Natural killer cell (primary cell): ENCODE measurements at regions not wholly inside any gene's neighbourhood (a gene's known extent, or its start where the extent isn't known, plus 50 kb on each side); places are given as distances from the start of the nearest gene placed in this dataset.

Experiments used
- ATAC-seq, 3 donors: fragments of 150-1000 bp in 2 of 3; fragments of 200-7000 bp in 1 of 3; cut with Tn5 transposase; 1 replicate in 1 of 3; 2 replicates in 2 of 3; pipeline ENCODE4 v1.10.0; 2021; ENCODE audit warnings: mild to moderate bottlenecking in 2 of 3, moderate library complexity in 2 of 3
- DNase-seq, 2 donors: peaks; one replicate each; pipeline versions ENCODE4 v3.0.0 to v3.0.0-alpha.2; 2013 to 2021; ENCODE audit warnings: mixed read lengths in 1 of 2
- H3K27ac ChIP-seq: one replicate; pipeline ENCODE4 v1.5.1; 2013; ENCODE audit warnings: mild to moderate bottlenecking, low read length
- H3K27me3 ChIP-seq: one replicate; pipeline ENCODE4 v1.6.1; 2013; ENCODE audit warnings: low read length; ENCODE audit not compliant: control insufficient read depth, insufficient read depth
- H3K36me3 ChIP-seq: one replicate; pipeline ENCODE4 v1.6.1; 2013; ENCODE audit warnings: low read length; ENCODE audit not compliant: control insufficient read depth, insufficient read depth
- H3K4me1 ChIP-seq: one replicate; pipeline ENCODE4 v1.6.1; 2013; ENCODE audit warnings: low read length; ENCODE audit not compliant: control insufficient read depth, insufficient read depth
- H3K4me3 ChIP-seq: one replicate; pipeline ENCODE4 v1.5.1; 2013; ENCODE audit warnings: low read length
- H3K9me3 ChIP-seq: one replicate; pipeline ENCODE4 v1.6.1; 2013; ENCODE audit warnings: low read length; ENCODE audit not compliant: control insufficient read depth, insufficient read depth
- H3K27ac Mint-ChIP-seq, 2 donors: one replicate each; pipeline ENCODE4 v1.8.0; 2022; ENCODE audit warnings: mild to moderate bottlenecking in 2 of 2, mixed read lengths in 2 of 2, moderate library complexity in 1 of 2
- H3K27me3 Mint-ChIP-seq, 2 donors: one replicate each; pipeline ENCODE4 v1.8.0; 2022; ENCODE audit warnings: low read depth in 2 of 2, mixed read lengths in 2 of 2
- H3K36me3 Mint-ChIP-seq: one replicate; pipeline ENCODE4 v1.8.0; 2022; ENCODE audit warnings: mixed read lengths
- H3K4me1 Mint-ChIP-seq, 2 donors: one replicate each; pipeline ENCODE4 v1.8.0; 2022; ENCODE audit warnings: mixed read lengths in 2 of 2
- H3K4me3 Mint-ChIP-seq: one replicate; pipeline ENCODE4 v1.8.0; 2022; ENCODE audit warnings: mild to moderate bottlenecking, moderate library complexity, mixed read lengths
- H3K9me3 Mint-ChIP-seq, 2 donors: one replicate each; pipeline ENCODE4 v1.8.0; 2022; ENCODE audit warnings: mixed read lengths in 2 of 2
- WGBS: methylation state at CpG from one replicate; pipeline ENCODE4 v1.1.7; 2013; ENCODE audit warnings: missing lambda C conversion rate; ENCODE audit not compliant: insufficient coverage; 5-methylcytosine and 5-hydroxymethylcytosine counted together
- intact Hi-C: fragments of 100-400 bp; cut with micrococcal nuclease; formaldehyde crosslinking; loops from one replicate; pipeline ENCODE4 v1.14.2; 2022
- TF ChIP-seq, protein P1 (sequence below): fragments of 200-600 bp; IDR thresholded peaks from one replicate; pipeline ENCODE4 v1.8.0; 2022; ENCODE audit warnings: antibody characterized with exemption

DNA sequence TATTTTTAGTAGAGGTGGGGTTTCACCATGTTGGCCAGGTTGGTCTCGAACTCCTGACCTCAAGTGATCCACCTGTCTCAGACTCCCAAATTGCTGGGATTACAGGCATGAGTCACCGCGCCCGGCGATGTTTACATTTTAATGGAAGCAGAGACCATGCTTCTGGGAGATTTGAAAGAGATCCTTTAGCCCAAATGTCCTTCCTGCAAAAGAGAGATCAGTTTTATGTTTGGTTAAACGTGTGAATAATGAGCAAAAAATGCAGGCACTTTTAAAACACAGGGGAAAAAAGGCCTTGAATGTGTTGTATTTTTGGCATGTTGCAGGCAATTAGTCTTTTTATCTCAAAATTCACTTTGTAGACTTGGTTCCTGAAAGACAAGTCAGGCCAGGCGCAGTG is 95.8 kb upstream of the ELOVL6 start:
- no peaks in the 10 kb centered on the region for H3K36me3 ChIP-seq
- no peak overlapping the region for H3K4me3 Mint-ChIP-seq
- no peak overlapping the region for H3K27ac ChIP-seq
- ATAC-seq (no peak), DNase-seq (no peak)
- no peak overlapping the region for H3K4me3 ChIP-seq
- TF ChIP-seq, protein P1, sequence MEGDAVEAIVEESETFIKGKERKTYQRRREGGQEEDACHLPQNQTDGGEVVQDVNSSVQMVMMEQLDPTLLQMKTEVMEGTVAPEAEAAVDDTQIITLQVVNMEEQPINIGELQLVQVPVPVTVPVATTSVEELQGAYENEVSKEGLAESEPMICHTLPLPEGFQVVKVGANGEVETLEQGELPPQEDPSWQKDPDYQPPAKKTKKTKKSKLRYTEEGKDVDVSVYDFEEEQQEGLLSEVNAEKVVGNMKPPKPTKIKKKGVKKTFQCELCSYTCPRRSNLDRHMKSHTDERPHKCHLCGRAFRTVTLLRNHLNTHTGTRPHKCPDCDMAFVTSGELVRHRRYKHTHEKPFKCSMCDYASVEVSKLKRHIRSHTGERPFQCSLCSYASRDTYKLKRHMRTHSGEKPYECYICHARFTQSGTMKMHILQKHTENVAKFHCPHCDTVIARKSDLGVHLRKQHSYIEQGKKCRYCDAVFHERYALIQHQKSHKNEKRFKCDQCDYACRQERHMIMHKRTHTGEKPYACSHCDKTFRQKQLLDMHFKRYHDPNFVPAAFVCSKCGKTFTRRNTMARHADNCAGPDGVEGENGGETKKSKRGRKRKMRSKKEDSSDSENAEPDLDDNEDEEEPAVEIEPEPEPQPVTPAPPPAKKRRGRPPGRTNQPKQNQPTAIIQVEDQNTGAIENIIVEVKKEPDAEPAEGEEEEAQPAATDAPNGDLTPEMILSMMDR: no peak
- intact Hi-C loops: no loop called here
- peaks cover 8 to 23% of the 10 kb centered on the region in 2 donors for H3K27me3 Mint-ChIP-seq
- no peaks in the 10 kb centered on the region for H3K9me3 ChIP-seq
- no peaks in the 10 kb centered on the region for H3K4me1 Mint-ChIP-seq
- H3K4me1 ChIP-seq: no peaks in the 10 kb centered on the region
- 88% methylated on average over 7 of the region's 7 CpGs for WGBS
- no peak overlapping the region for H3K27ac Mint-ChIP-seq
- no peaks in the 10 kb centered on the region for H3K9me3 Mint-ChIP-seq
- H3K27me3 ChIP-seq: no peaks in the 10 kb centered on the region
- H3K36me3 Mint-ChIP-seq: no peaks in the 10 kb centered on the region

DNA sequence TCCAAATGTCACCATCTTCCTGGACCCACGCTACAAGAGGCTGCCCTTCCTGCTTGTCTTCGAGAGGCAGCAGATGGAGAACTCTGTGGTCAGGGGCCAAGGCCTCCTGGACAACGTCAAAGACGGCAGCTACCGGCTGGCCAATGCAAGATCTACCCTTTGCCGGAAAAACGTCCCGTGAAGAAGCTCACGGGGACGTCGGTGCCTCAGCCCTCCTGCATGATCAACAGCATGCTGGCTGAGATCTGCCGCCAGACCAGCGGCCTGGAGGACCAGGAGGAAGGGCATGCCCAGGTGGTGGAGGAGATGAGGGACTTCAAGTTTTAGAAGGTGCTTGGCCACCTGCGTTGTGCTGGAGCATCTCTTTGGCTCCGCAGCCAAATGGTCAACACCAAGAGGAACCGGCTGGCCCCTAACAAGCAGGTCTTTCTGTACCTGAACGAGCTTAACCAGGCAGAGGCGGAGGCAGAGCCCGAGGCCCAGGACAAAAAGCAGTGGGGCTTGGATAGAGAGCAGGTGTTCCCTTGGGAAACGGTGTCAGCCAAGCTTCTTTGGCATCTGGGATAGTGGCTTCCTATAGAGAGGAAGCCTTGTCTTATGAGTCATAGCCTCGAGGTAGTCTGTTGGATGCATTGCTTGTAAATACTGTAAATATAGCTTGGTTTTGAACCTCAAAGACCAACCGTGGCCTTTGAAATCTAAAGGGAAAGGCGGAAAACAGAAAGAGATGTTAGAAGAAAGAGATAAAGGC is 94.8 kb upstream of the ELOVL6 start:
- H3K4me1 Mint-ChIP-seq: no peaks in the 10 kb centered on the region
- H3K27me3 Mint-ChIP-seq: peaks cover 12 to 23% of the 10 kb centered on the region in 2 donors
- H3K27me3 ChIP-seq: no peaks in the 10 kb centered on the region
- H3K4me3 ChIP-seq: no peak overlapping the region
- intact Hi-C loops: no loop called here
- no peak overlapping the region for H3K27ac Mint-ChIP-seq
- H3K27ac ChIP-seq: no peak overlapping the region
- DNase-seq (no peak), ATAC-seq (no peak)
- H3K9me3 ChIP-seq: no peaks in the 10 kb centered on the region
- H3K4me3 Mint-ChIP-seq: no peak overlapping the region
- 89% methylated on average over 23 of the region's 23 CpGs for WGBS
- no peaks in the 10 kb centered on the region for H3K9me3 Mint-ChIP-seq
- H3K36me3 Mint-ChIP-seq: no peaks in the 10 kb centered on the region
- no peaks in the 10 kb centered on the region for H3K36me3 ChIP-seq
- H3K4me1 ChIP-seq: no peaks in the 10 kb centered on the region
- TF ChIP-seq, protein P1: no peak

DNA sequence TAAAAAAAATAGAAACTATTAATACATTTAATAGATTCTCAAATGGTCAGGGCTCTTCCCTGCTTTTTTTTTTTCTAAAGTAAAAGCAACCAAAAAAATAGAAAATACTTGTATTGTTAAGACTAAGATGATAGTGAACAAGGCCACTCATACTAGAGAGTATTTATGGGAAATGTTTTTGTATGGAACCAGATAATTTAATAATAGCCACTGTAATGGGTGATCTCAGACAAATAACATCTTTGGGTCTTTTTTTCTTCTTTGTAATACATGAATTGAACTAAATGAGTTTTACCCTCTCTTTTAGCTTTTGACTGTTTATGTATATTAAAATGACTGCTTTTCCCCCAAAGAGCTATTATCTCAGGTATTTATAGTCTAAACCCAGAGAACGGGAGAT is 92.1 kb upstream of the ELOVL6 start:
- no peaks in the 10 kb centered on the region for H3K9me3 Mint-ChIP-seq
- no peaks in the 10 kb centered on the region for H3K4me1 Mint-ChIP-seq
- H3K9me3 ChIP-seq: no peaks in the 10 kb centered on the region
- WGBS: 71% methylated on average over 1 of the region's 1 CpG
- H3K36me3 ChIP-seq: no peaks in the 10 kb centered on the region
- H3K36me3 Mint-ChIP-seq: no peaks in the 10 kb centered on the region
- intact Hi-C loops: no loop called here
- H3K27ac Mint-ChIP-seq: no peak overlapping the region
- H3K4me3 ChIP-seq: no peak overlapping the region
- no peak overlapping the region for H3K4me3 Mint-ChIP-seq
- ATAC-seq: no peak
- H3K27me3 ChIP-seq: no peaks in the 10 kb centered on the region
- peaks cover 7 to 8% of the 10 kb centered on the region in 2 donors for H3K27me3 Mint-ChIP-seq
- H3K4me1 ChIP-seq: no peaks in the 10 kb centered on the region
- TF ChIP-seq, protein P1: no peak
- DNase-seq: no peak
- no peak overlapping the region for H3K27ac ChIP-seq

DNA sequence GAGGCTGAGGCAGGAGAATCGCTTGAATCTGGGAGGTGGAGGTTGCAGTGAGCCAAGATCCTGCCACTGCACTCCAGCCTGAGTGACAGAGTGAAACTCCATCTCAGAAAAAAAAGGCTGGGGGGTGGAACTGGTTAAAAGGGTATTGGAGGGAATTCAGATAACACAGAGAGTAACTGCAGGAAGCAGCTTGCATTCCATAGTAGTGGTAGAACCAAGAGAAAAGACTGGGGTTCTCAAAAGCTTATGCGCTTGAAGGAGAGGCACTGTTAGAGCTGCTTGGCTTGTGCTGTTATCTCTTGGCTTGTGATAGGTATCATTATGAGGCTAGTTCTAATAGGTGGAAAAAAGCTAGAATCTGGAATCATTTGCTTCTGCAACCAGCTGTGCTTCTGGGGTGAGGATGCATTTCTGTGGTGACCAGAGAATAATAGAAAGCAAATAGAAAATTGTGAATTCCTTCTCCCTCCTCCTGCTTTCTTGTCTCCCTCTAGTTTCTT is 91.2 kb upstream of the ELOVL6 start:
- no peaks in the 10 kb centered on the region for H3K4me1 ChIP-seq
- H3K36me3 ChIP-seq: no peaks in the 10 kb centered on the region
- TF ChIP-seq, protein P1: no peak
- H3K4me3 Mint-ChIP-seq: no peak overlapping the region
- no peaks in the 10 kb centered on the region for H3K27me3 ChIP-seq
- H3K4me3 ChIP-seq: no peak overlapping the region
- no peak overlapping the region for H3K27ac Mint-ChIP-seq
- H3K27ac ChIP-seq: no peak overlapping the region
- H3K9me3 ChIP-seq: no peaks in the 10 kb centered on the region
- H3K27me3 Mint-ChIP-seq: peaks cover 7 to 10% of the 10 kb centered on the region in 2 donors
- H3K36me3 Mint-ChIP-seq: no peaks in the 10 kb centered on the region
- intact Hi-C loops: no loop called here
- no peaks in the 10 kb centered on the region for H3K9me3 Mint-ChIP-seq
- DNase-seq (no peak), ATAC-seq (no peak)
- 87% methylated on average over 2 of the region's 2 CpGs for WGBS
- H3K4me1 Mint-ChIP-seq: no peaks in the 10 kb centered on the region
